ENCODE measurements at regions not wholly inside any gene's neighbourhood (a gene's known extent, or its start where the extent isn't known, plus 50 kb on each side); places are given as distances from the start of the nearest gene placed in this dataset.

DNA sequence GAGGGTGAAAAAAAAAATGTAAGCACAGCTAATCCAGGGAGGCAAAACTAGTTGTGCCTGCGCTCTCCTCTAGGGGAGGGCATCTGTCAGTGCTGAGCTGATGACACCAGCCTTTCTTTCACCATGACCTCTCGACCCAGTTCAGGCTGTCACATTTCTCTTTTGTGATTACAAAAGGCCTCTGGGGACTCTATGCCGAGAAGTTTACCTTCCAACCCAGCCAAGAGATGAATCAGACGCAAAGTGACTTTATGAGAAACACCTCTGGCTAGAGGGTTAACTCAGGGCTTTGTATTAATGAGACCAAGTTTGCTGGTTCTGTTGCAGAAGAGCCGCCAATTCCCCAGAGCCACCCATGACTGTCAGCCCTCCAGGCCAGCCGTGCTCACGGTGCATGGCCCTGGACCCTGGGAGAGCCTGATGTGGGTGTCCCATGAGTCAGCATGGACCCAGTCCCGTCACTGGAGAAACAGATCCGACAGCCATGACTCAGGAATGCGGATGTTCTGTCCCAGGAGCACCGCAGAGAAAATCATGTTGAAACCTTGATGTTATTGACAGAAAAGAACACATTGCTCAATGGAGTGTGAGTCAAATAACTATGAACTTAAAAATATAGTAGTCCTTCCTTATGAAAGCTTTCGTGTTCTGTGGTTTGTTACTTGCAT is 437.2 kb downstream of the HS3ST3B1 start:
- H3K4me1 ChIP-seq (replicated peaks in 1 of 2; ENCODE audit: control insufficient read depth in 2 of 2, insufficient read depth in 2 of 2, low read length in 2 of 2), result no peaks in the 10 kb centered on the region
- no peak overlapping the region for H3K27ac ChIP-seq (ENCODE audit: extremely low read depth, low read depth, low read length)
- ChIA-PET POLR2A (no interaction called here), CTCF (ENCODE audit: low intra/inter-chr PET ratio) (no interaction called here)
- peaks cover 3 to 8% of the 10 kb centered on the region in 2 experiments; a peak in 4 of 5 replicates for H3K27me3 ChIP-seq (ENCODE audit: control insufficient read depth in 2 of 2, insufficient read depth in 2 of 2, low read length in 2 of 2)
- H3K79me2 ChIP-seq (ENCODE audit: control insufficient read depth, insufficient read depth, low read length), result no peaks in the 10 kb centered on the region
- no peaks in the 10 kb centered on the region for H3K36me3 ChIP-seq (ENCODE audit: control insufficient read depth, insufficient read depth, low read length)
- H3K9ac ChIP-seq (ENCODE audit: insufficient read depth in 1 of 2, low read depth in 2 of 2, low read length in 2 of 2), result no peak overlapping the region
- ATAC-seq, result 0 out of 3 replicates have a peak, but pooled peaks have one; percentile 47
- no peak overlapping the region for H2AFZ ChIP-seq (ENCODE audit: low read depth, low read length)
- no peak overlapping the region for H3K4me3 ChIP-seq
- 4% methylated on average over 8 of the region's 12 CpGs for WGBS (ENCODE audit: insufficient coverage, low coverage, missing lambda C conversion rate)
- in situ Hi-C loops (cut with MboI), result no loop called here
- BruUV-seq (replicated peaks), result no TSS peak
- FAIRE-seq, result no peak
- DNase-seq (ENCODE audit: extremely low read depth in 1 of 4, low spot score in 3 of 4), result peak in 2 of 4 experiments; percentile 9 to 13
- H3K9me3 ChIP-seq (replicated peaks; ENCODE audit: control insufficient read depth, insufficient read depth, low read depth, low read length), result no peaks in the 10 kb centered on the region
- TF ChIP-seq ZNF316 (IDR thresholded peaks at IDR 0.05) (0 out of 2 replicates have a peak, but pooled peaks have one; percentile 11), C11orf30 (IDR thresholded peaks at IDR 0.05; ENCODE audit: low read depth) (0 out of 2 replicates have a peak, but pooled peaks have one; percentile 18)
- TF ChIP-seq, protein P1, sequence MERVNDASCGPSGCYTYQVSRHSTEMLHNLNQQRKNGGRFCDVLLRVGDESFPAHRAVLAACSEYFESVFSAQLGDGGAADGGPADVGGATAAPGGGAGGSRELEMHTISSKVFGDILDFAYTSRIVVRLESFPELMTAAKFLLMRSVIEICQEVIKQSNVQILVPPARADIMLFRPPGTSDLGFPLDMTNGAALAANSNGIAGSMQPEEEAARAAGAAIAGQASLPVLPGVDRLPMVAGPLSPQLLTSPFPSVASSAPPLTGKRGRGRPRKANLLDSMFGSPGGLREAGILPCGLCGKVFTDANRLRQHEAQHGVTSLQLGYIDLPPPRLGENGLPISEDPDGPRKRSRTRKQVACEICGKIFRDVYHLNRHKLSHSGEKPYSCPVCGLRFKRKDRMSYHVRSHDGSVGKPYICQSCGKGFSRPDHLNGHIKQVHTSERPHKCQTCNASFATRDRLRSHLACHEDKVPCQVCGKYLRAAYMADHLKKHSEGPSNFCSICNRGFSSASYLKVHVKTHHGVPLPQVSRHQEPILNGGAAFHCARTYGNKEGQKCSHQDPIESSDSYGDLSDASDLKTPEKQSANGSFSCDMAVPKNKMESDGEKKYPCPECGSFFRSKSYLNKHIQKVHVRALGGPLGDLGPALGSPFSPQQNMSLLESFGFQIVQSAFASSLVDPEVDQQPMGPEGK (CRISPR knock-in tag; IDR thresholded peaks at IDR 0.05; ENCODE audit: borderline replicate concordance), result no peak
- no peak overlapping the region for H3K4me2 ChIP-seq (ENCODE audit: insufficient read depth, low read length)
- intact Hi-C loops (cut with micrococcal nuclease), result no loop called here
- no peaks in the 10 kb centered on the region for H3K9me1 ChIP-seq (ENCODE audit: control insufficient read depth, insufficient read depth, low read length)
- H4K20me1 ChIP-seq (replicated peaks; ENCODE audit: control insufficient read depth, insufficient read depth, low read length), result no peaks in the 10 kb centered on the region

DNA sequence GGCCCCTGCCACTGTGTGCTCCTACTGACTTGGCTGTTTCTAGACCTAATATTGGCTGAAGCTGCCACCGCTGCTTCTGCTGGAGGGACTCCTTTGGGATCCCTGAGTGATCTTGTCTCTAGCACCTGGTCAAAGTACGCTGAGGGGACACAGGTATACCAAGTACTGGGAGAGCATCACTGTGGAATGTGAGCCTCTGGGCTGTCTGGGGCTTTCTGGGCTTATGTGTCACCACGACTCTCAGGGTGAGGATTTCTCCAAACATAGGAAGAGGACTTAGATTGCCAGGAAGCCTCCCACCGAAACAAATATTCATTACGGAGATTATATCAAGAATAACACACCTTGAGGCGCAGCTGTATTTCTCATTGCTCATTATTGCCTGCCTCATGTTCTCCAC is 435.8 kb downstream of the HS3ST3B1 start:
- no TSS peak for BruUV-seq (replicated peaks)
- WGBS (ENCODE audit: insufficient coverage, low coverage, missing lambda C conversion rate), result 0% methylated on average over 5 of the region's 6 CpGs
- H3K4me2 ChIP-seq (ENCODE audit: insufficient read depth, low read length), result no peak overlapping the region
- no peak overlapping the region for H3K4me3 ChIP-seq
- no peak overlapping the region for H3K9ac ChIP-seq (ENCODE audit: insufficient read depth in 1 of 2, low read depth in 2 of 2, low read length in 2 of 2)
- in situ Hi-C loops (cut with MboI) (no loop called here), intact Hi-C loops (cut with micrococcal nuclease) (no loop called here)
- ChIA-PET POLR2A (no interaction called here), CTCF (ENCODE audit: low intra/inter-chr PET ratio) (no interaction called here)
- H3K36me3 ChIP-seq (ENCODE audit: control insufficient read depth, insufficient read depth, low read length), result no peaks in the 10 kb centered on the region
- H3K27ac ChIP-seq (ENCODE audit: extremely low read depth, low read depth, low read length), result no peak overlapping the region
- H3K79me2 ChIP-seq (ENCODE audit: control insufficient read depth, insufficient read depth, low read length), result no peaks in the 10 kb centered on the region
- H3K27me3 ChIP-seq (ENCODE audit: control insufficient read depth in 2 of 2, insufficient read depth in 2 of 2, low read length in 2 of 2), result peaks cover 3 to 8% of the 10 kb centered on the region in 2 experiments; a peak in 4 of 5 replicates
- no peaks in the 10 kb centered on the region for H3K9me3 ChIP-seq (replicated peaks; ENCODE audit: control insufficient read depth, insufficient read depth, low read depth, low read length)
- no peak for DNase-seq (ENCODE audit: extremely low read depth in 1 of 4, low spot score in 3 of 4)
- no peak for FAIRE-seq
- ATAC-seq, result no peak
- no peaks in the 10 kb centered on the region for H4K20me1 ChIP-seq (replicated peaks; ENCODE audit: control insufficient read depth, insufficient read depth, low read length)
- no peaks in the 10 kb centered on the region for H3K4me1 ChIP-seq (replicated peaks in 1 of 2; ENCODE audit: control insufficient read depth in 2 of 2, insufficient read depth in 2 of 2, low read length in 2 of 2)
- H3K9me1 ChIP-seq (ENCODE audit: control insufficient read depth, insufficient read depth, low read length), result no peaks in the 10 kb centered on the region
- no peak overlapping the region for H2AFZ ChIP-seq (ENCODE audit: low read depth, low read length)
- TF ChIP-seq, protein P2, sequence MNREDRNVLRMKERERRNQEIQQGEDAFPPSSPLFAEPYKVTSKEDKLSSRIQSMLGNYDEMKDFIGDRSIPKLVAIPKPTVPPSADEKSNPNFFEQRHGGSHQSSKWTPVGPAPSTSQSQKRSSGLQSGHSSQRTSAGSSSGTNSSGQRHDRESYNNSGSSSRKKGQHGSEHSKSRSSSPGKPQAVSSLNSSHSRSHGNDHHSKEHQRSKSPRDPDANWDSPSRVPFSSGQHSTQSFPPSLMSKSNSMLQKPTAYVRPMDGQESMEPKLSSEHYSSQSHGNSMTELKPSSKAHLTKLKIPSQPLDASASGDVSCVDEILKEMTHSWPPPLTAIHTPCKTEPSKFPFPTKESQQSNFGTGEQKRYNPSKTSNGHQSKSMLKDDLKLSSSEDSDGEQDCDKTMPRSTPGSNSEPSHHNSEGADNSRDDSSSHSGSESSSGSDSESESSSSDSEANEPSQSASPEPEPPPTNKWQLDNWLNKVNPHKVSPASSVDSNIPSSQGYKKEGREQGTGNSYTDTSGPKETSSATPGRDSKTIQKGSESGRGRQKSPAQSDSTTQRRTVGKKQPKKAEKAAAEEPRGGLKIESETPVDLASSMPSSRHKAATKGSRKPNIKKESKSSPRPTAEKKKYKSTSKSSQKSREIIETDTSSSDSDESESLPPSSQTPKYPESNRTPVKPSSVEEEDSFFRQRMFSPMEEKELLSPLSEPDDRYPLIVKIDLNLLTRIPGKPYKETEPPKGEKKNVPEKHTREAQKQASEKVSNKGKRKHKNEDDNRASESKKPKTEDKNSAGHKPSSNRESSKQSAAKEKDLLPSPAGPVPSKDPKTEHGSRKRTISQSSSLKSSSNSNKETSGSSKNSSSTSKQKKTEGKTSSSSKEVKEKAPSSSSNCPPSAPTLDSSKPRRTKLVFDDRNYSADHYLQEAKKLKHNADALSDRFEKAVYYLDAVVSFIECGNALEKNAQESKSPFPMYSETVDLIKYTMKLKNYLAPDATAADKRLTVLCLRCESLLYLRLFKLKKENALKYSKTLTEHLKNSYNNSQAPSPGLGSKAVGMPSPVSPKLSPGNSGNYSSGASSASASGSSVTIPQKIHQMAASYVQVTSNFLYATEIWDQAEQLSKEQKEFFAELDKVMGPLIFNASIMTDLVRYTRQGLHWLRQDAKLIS (CRISPR knock-in tag; IDR thresholded peaks at IDR 0.05), result no peak
- TF ChIP-seq HNRNPK (IDR thresholded peaks at IDR 0.05; ENCODE audit: low read depth, low read length, poor library complexity, severe bottlenecking) (no peak), EGR1 (conservative IDR thresholded peaks at IDR 0.05) (no peak)
- TF ChIP-seq, protein P3, sequence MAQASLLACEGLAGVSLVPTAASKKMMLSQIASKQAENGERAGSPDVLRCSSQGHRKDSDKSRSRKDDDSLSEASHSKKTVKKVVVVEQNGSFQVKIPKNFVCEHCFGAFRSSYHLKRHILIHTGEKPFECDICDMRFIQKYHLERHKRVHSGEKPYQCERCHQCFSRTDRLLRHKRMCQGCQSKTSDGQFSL (CRISPR knock-in tag; IDR thresholded peaks at IDR 0.05), result no peak
- TF ChIP-seq, protein P3 (tag; IDR thresholded peaks at IDR 0.05), result no peak
